Lung (tissue), 11 donors: ENCODE measurements at regions not wholly inside any gene's neighbourhood (a gene's known extent, or its start where the extent isn't known, plus 50 kb on each side); places are given as distances from the start of the nearest gene placed in this dataset.

Experiments used
- ATAC-seq: fragments of 200-7000 bp; cut with Tn5 transposase; one replicate; pipeline ENCODE4 v1.9.1; 2020; ENCODE audit warnings: moderate number of reproducible peaks; ENCODE audit not compliant: insufficient read depth, low FRiP score
- DNase-seq, 3 donors: peaks; one replicate each; pipeline ENCODE4 v3.0.0-alpha.2; 2013 to 2017
- H3K27ac ChIP-seq, 2 donors: one replicate each; pipeline ENCODE4 v1.5.1; 2013; ENCODE audit warnings: mild to moderate bottlenecking in 2 of 2, moderate library complexity in 2 of 2, control low read depth in 1 of 2, inconsistent platforms in 1 of 2, low read depth in 1 of 2, low read length in 1 of 2
- H3K27me3 ChIP-seq, 3 donors: one replicate each; pipeline ENCODE4 v1.5.1; 2013; ENCODE audit warnings: low read length in 2 of 3; ENCODE audit not compliant: control insufficient read depth in 3 of 3, insufficient read depth in 3 of 3
- H3K36me3 ChIP-seq, 4 donors: one replicate each; pipeline ENCODE4 v1.5.1; 2013; ENCODE audit warnings: low read length in 4 of 4, mild to moderate bottlenecking in 1 of 4, moderate library complexity in 1 of 4; ENCODE audit not compliant: control insufficient read depth in 4 of 4, insufficient read depth in 4 of 4
- H3K4me1 ChIP-seq, 5 donors: one replicate each; pipeline ENCODE4 v1.5.1; 2013; ENCODE audit warnings: low read length in 5 of 5, mild to moderate bottlenecking in 2 of 5, moderate library complexity in 1 of 5; ENCODE audit not compliant: control insufficient read depth in 5 of 5, insufficient read depth in 5 of 5
- H3K4me3 ChIP-seq: one replicate; pipeline ENCODE4 v1.5.1; 2013; ENCODE audit warnings: mild to moderate bottlenecking, control low read depth, moderate library complexity
- H3K9ac ChIP-seq, 2 donors: one replicate each; pipeline ENCODE4 v1.5.1; 2013; ENCODE audit warnings: low read length in 2 of 2, control low read depth in 1 of 2; ENCODE audit not compliant: insufficient read depth in 1 of 2
- H3K9me3 ChIP-seq, 4 donors: one replicate each; pipeline ENCODE4 v1.5.1; 2013; ENCODE audit warnings: low read length in 3 of 4, mild to moderate bottlenecking in 1 of 4, moderate library complexity in 1 of 4; ENCODE audit not compliant: control insufficient read depth in 4 of 4, insufficient read depth in 3 of 4
- WGBS, 2 donors: extraction: QIAGEN DNeasy Blood & Tissue Kit; methylation state at CpG; one replicate each; pipeline ENCODE4 v1.1.7; 2013; 5-methylcytosine and 5-hydroxymethylcytosine counted together
- TF ChIP-seq, protein P1 (sequence below): IDR thresholded peaks from 2 replicates; pipeline ENCODE4 v1.5.1; 2012; ENCODE audit warnings: mild to moderate bottlenecking; ENCODE audit errors: control extremely low read depth, extremely low read depth
- donor health status: control.
- donor health status: control.
- donor health status: Bipolar disorder and iron deficiency.
- donor health status: healthy.
- donor health status: DM: yes; HTN: yes; CAD: no.

DNA sequence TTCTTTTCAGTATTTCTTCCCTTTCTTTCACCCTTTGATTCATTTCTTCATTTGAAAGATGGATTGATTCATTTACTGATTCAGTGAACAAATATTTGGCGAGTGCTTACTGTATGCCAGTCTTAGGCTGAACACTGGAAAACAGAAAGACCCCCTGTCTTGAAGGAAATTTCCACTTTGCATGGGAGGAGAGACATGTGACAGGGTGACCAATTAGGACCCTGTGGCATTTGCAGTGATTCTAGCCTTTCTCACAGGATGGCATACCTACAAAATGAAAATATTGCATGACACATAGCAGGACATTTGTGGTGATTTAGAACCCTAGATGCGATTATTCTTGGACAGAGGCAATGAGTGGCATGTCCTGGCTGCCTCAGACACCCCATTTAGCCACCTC is 407.2 kb upstream of the SGCD start:
- 84 to 86% methylated on average over 2 of the region's 2 CpGs for WGBS, 2 donors
- peaks cover 0 to 5% (median 0%) of the 10 kb centered on the region in 5 donors for H3K4me1 ChIP-seq
- no peaks in the 10 kb centered on the region for H3K36me3 ChIP-seq
- H3K9me3 ChIP-seq, result no peaks in the 10 kb centered on the region
- TF ChIP-seq, protein P1, sequence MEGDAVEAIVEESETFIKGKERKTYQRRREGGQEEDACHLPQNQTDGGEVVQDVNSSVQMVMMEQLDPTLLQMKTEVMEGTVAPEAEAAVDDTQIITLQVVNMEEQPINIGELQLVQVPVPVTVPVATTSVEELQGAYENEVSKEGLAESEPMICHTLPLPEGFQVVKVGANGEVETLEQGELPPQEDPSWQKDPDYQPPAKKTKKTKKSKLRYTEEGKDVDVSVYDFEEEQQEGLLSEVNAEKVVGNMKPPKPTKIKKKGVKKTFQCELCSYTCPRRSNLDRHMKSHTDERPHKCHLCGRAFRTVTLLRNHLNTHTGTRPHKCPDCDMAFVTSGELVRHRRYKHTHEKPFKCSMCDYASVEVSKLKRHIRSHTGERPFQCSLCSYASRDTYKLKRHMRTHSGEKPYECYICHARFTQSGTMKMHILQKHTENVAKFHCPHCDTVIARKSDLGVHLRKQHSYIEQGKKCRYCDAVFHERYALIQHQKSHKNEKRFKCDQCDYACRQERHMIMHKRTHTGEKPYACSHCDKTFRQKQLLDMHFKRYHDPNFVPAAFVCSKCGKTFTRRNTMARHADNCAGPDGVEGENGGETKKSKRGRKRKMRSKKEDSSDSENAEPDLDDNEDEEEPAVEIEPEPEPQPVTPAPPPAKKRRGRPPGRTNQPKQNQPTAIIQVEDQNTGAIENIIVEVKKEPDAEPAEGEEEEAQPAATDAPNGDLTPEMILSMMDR, result no peak
- H3K9ac ChIP-seq, result no peak overlapping the region
- no peak for DNase-seq
- no peak for ATAC-seq
- H3K27me3 ChIP-seq, result no peaks in the 10 kb centered on the region
- H3K4me3 ChIP-seq, result no peak overlapping the region
- H3K27ac ChIP-seq, result no peak overlapping the region

DNA sequence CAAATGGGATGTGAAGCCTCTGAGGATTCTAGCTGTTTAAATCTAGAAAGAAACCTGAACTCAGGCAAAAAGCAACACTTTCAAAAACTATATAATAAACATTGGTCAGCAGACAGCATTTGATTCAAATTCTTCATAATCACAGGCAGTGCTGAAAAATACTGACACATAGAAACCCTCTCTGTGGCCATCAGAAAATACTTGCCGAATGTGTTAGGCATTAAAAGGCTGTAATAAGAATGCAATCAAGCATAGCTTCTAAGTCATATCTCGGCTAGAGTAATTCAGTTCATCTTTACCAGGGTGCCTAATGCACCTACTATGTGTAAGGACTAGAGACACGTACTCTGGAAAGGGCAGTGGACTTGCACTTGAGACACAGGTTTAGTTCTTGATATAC is 405.3 kb upstream of the SGCD start:
- no peak overlapping the region for H3K27ac ChIP-seq
- peaks cover 0 to 5% (median 0%) of the 10 kb centered on the region in 5 donors for H3K4me1 ChIP-seq
- no peak overlapping the region for H3K9ac ChIP-seq
- no peaks in the 10 kb centered on the region for H3K27me3 ChIP-seq
- TF ChIP-seq, protein P1, result no peak
- no peaks in the 10 kb centered on the region for H3K36me3 ChIP-seq
- no peaks in the 10 kb centered on the region for H3K9me3 ChIP-seq
- 78 to 80% methylated on average over 3 of the region's 3 CpGs for WGBS, 2 donors
- DNase-seq (no peak), ATAC-seq (no peak)
- no peak overlapping the region for H3K4me3 ChIP-seq

DNA sequence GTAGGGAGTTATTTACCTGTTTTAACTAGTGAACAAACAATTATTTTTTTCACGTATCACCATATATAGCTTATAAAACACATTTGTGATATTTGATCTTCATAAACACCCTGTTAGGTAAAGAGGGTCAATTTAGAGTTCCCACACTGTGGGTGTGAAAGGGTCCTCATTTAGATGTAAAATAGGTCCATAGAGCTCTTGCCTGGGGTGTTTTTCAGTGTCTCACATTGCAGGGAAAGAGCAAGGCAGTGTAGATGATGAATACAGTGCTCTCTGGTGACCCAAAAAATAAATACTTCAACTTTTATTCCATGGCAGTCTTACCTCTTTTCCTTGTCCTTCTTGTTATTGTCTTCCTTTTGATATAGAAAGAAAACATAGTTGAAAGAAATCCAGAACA is 403.2 kb upstream of the SGCD start:
- no peaks in the 10 kb centered on the region for H3K9me3 ChIP-seq
- ATAC-seq, result no peak

GRCh38 chr5:155926031-155926430 is 400.9 kb upstream of the SGCD start:
- 82 to 89% methylated on average over 3 of the region's 3 CpGs for WGBS, 2 donors
- no peaks in the 10 kb centered on the region for H3K27me3 ChIP-seq
- no peak overlapping the region for H3K4me3 ChIP-seq
- DNase-seq, result no peak
- H3K4me1 ChIP-seq, result no peaks in the 10 kb centered on the region
- ATAC-seq, result no peak
- TF ChIP-seq, protein P1, result no peak
- H3K36me3 ChIP-seq, result no peaks in the 10 kb centered on the region
- no peak overlapping the region for H3K27ac ChIP-seq
- H3K9me3 ChIP-seq, result no peaks in the 10 kb centered on the region
- H3K9ac ChIP-seq, result no peak overlapping the region

More for the DNA sequence above, 403.2 kb upstream of the SGCD start:
- H3K36me3 ChIP-seq, result no peaks in the 10 kb centered on the region
- TF ChIP-seq, protein P1, result no peak
- no peak overlapping the region for H3K4me3 ChIP-seq
- no peak overlapping the region for H3K27ac ChIP-seq
- WGBS, 2 donors, result 79 to 80% methylated on average over 1 of the region's 1 CpG
- no peak for DNase-seq
- no peaks in the 10 kb centered on the region for H3K27me3 ChIP-seq
- no peak overlapping the region for H3K9ac ChIP-seq
- peaks cover 0 to 3% (median 0%) of the 10 kb centered on the region in 5 donors for H3K4me1 ChIP-seq
